HUES48 (cell line): ENCODE measurements at regions not wholly inside any gene's neighbourhood (a gene's known extent, or its start where the extent isn't known, plus 50 kb on each side); places are given as distances from the start of the nearest gene placed in this dataset.
A peak's percentile ranks its signal among the peaks of the same experiment; 100 is the strongest.

Experiments
- H3K27ac ChIP-seq: one replicate; pipeline ENCODE4 v1.7.0; 2013; ENCODE audit warnings: low read depth, low read length, inconsistent platforms
- H3K27me3 ChIP-seq: 2 replicates; pipeline ENCODE4 v1.6.1; 2013; ENCODE audit warnings: mild to moderate bottlenecking, low read length; ENCODE audit not compliant: control insufficient read depth, insufficient read depth
- H3K36me3 ChIP-seq: 2 replicates; pipeline ENCODE4 v1.6.1; 2013; ENCODE audit warnings: low read length; ENCODE audit not compliant: control insufficient read depth, insufficient read depth
- H3K4me1 ChIP-seq: 2 replicates; pipeline ENCODE4 v1.6.1; 2013; ENCODE audit warnings: mild to moderate bottlenecking, low read length; ENCODE audit not compliant: control insufficient read depth, insufficient read depth
- H3K4me3 ChIP-seq: 2 replicates; pipeline ENCODE4 v1.5.1; 2013; ENCODE audit warnings: mild to moderate bottlenecking, low read depth, low read length
- H3K9ac ChIP-seq: 2 replicates; pipeline ENCODE4 v1.6.1; 2013; ENCODE audit warnings: mild to moderate bottlenecking, low read depth, low read length, moderate library complexity
- H3K9me3 ChIP-seq: 2 replicates; pipeline ENCODE4 v1.6.1; 2013; ENCODE audit warnings: low read length; ENCODE audit not compliant: control insufficient read depth, insufficient read depth

DNA sequence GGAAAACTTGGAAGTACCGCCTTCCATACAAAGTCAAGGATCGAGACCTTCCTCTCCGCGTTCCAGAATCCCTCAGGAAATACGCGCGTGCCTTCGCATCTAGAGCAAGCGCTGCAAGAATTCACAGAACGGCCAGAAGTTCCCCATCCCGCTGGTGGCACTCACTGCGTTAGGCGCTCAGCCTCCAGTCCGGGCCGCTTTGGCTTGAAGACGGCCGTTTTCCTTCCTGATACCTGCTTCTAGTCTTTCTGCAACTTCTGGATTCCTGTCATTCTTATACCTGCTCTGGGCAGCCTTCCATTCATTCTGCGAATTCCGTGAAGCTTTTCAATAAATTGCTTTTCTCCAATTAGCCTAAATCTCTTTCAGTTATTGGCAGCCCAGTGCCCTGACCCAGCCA is 896.4 kb downstream of the TRIML1 start:
- no peaks in the 10 kb centered on the region for H3K36me3 ChIP-seq
- H3K27me3 ChIP-seq: no peaks in the 10 kb centered on the region
- no peaks in the 10 kb centered on the region for H3K4me1 ChIP-seq
- no peak overlapping the region for H3K9ac ChIP-seq
- no peaks in the 10 kb centered on the region for H3K9me3 ChIP-seq
- H3K27ac ChIP-seq: no peak overlapping the region
- no peak overlapping the region for H3K4me3 ChIP-seq

DNA sequence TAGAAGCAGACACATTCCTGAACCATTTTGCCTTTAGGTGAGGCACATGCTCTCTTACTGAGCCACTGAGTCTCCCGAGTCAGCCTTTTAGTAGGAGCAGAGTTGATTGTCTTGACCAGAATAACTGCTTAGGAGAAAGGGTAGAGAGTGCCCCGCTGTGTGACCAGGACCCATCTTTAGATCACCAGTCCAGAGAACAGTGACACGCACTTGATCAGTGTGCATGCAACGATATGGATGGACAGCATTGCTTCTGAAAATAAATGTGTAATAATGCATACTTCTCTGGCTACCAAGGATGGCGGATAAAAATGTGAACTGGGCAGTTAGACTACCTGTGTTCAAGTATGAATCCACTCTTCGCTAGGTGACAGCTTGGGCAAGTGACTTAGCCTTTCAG is 897.7 kb downstream of the TRIML1 start:
- Histone ChIP-seq H3K36me3 (no peaks in the 10 kb centered on the region), H3K4me3 (no peak overlapping the region), H3K27ac (no peak overlapping the region), H3K27me3 (no peaks in the 10 kb centered on the region), H3K4me1 (no peaks in the 10 kb centered on the region), H3K9me3 (no peaks in the 10 kb centered on the region), H3K9ac (no peak overlapping the region)

DNA sequence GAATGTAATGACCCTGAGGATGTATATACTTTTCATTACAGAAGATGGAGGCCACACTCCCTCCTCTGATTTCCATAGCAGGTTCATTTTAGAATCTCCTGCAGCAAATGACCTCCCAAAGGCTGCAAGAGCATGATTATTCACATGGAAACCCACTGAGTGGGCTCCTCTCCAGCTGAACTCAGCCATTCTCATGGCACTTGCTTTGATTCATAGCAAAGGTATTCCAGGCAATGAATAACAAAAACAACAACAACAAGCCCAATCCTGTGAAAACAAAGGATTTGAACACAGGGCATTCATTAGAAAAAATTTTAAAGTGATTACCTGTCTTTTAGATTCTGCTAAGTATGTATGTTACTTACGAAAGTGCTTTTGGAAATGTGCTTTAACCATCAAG is 894.0 kb upstream of the FRG1 start:
- Histone ChIP-seq H3K4me3 (peak overlapping the region; percentile 29; the same call in 1 of the 2 replicates), H3K27ac (peak overlapping the region; percentile 96), H3K9ac (peak overlapping the region; percentile 47; the same call in 1 of the 2 replicates)

DNA sequence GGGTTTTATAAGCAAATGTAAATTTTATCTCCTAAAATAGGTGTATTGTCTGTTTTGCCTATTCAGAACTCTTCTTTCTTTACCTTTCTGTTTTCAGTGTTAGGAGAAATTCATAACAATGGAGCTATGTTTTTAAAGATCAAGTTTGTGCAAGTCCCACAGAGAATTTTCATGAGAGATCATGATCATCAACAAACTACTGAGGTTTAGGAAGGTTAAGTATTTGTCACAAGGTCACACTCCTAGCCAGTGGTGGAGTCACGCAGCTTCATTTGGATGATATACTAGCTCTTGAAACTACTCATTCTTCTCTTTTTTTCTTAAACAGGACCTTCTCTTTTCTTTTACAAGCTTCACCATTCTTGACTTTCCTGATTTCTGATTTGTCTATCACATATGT is 892.6 kb upstream of the FRG1 start:
- peak overlapping the region; percentile 96 for H3K27ac ChIP-seq
- H3K9me3 ChIP-seq: no peaks in the 10 kb centered on the region
- no peaks in the 10 kb centered on the region for H3K36me3 ChIP-seq
- no peak overlapping the region; the same call in 1 of the 2 replicates for H3K9ac ChIP-seq
- peaks cover 59% of the 10 kb centered on the region for H3K4me1 ChIP-seq
- no peaks in the 10 kb centered on the region for H3K27me3 ChIP-seq
- H3K4me3 ChIP-seq: no peak overlapping the region

More for the DNA sequence above, 894.0 kb upstream of the FRG1 start:
- no peaks in the 10 kb centered on the region for H3K9me3 ChIP-seq
- H3K27me3 ChIP-seq: no peaks in the 10 kb centered on the region
- H3K4me1 ChIP-seq: peaks cover 59% of the 10 kb centered on the region
- no peaks in the 10 kb centered on the region for H3K36me3 ChIP-seq

DNA sequence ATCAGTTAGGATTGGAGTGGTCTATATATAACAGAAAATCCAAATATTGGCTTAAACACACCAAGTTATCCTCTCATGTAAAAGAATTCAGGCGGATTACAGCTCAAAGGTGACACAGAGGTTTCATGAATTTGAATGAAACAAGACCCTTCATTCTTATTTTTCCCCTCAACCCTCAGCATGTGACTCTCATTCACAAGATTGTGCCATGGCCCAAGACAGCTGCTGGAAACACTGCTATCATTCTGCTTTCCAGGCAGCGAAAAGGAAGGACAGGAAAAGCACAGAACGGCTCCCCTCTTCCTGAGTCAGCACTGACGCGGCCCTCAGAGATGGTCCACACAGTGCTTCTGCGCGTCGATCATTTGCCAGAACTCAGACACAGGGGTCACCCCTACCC is 891.0 kb upstream of the FRG1 start:
- Histone ChIP-seq H3K4me3 (no peak overlapping the region), H3K4me1 (peaks cover 55% of the 10 kb centered on the region), H3K9me3 (no peaks in the 10 kb centered on the region), H3K36me3 (no peaks in the 10 kb centered on the region), H3K9ac (no peak overlapping the region), H3K27me3 (no peaks in the 10 kb centered on the region), H3K27ac (peak overlapping the region; percentile 21)

DNA sequence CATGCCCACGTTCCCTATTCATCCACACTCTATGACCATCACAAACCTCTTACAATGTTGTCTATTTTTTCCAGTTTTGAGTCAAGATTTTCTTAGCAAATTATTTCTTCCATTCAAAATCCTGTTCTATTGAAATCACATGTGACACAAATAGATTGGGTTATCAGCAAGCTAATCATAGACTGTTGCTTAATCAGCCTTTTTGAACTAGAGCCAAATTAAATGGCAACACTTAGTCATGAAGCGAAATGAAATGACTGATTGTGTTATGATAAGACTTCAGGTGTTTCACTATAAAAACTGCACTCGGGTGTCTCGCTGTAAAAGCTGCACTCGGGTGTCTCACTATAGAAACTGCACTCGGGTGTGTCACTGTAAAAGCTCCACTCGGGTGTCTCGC is 890.0 kb upstream of the FRG1 start:
- no peaks in the 10 kb centered on the region for H3K27me3 ChIP-seq
- H3K36me3 ChIP-seq: no peaks in the 10 kb centered on the region
- no peak overlapping the region for H3K4me3 ChIP-seq
- H3K9me3 ChIP-seq: no peaks in the 10 kb centered on the region
- no peak overlapping the region for H3K27ac ChIP-seq
- peaks cover 48% of the 10 kb centered on the region for H3K4me1 ChIP-seq
- H3K9ac ChIP-seq: no peak overlapping the region

DNA sequence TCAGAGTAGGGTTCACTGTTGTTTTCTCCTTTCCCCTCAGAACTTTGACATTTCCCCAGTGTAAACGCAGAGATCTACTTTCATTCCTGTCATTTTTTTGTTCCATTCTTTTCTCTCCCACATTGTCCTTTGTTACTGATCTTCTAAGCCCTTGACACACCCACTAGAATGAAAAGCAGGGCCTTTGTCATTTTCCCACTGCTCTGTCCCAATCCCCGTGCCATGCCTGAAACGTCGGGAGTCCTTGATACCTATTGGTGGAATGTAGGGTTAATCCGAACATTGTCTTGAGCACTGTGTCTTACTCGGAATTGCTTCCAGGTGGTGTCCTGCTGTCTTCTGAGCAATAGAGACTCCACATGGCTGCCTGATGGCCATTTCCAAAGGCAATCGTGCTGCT is 887.1 kb upstream of the FRG1 start:
- Histone ChIP-seq H3K9me3 (no peaks in the 10 kb centered on the region), H3K4me3 (no peak overlapping the region), H3K4me1 (peaks cover 21% of the 10 kb centered on the region), H3K27ac (no peak overlapping the region), H3K36me3 (no peaks in the 10 kb centered on the region), H3K27me3 (no peaks in the 10 kb centered on the region), H3K9ac (no peak overlapping the region)

DNA sequence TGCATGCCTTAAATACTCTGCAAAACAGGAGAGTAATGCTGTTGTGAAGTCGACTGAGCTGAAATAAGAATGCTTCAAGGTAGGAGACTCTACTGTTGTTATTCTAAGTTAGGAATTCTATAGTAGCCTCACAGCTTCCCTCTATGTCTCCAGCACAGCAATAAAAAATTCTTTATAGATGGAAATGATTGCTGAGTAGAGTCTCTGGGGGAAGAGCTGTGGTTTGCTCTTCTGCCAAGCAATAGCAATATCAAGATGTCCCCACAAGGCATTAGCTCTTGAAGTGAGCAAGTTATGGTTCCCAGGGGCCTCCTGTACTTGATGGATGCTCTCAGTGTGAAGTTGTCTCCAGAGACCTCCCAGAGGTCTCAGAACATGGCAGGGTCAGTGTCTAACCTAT is 880.6 kb upstream of the FRG1 start:
- peaks cover 4% of the 10 kb centered on the region; the same call in 1 of the 2 replicates for H3K9me3 ChIP-seq
- peaks cover 31% of the 10 kb centered on the region for H3K4me1 ChIP-seq
- H3K36me3 ChIP-seq: no peaks in the 10 kb centered on the region
- H3K27me3 ChIP-seq: no peaks in the 10 kb centered on the region
- H3K9ac ChIP-seq: no peak overlapping the region
- H3K27ac ChIP-seq: peak overlapping the region; percentile 73
- H3K4me3 ChIP-seq: no peak overlapping the region

DNA sequence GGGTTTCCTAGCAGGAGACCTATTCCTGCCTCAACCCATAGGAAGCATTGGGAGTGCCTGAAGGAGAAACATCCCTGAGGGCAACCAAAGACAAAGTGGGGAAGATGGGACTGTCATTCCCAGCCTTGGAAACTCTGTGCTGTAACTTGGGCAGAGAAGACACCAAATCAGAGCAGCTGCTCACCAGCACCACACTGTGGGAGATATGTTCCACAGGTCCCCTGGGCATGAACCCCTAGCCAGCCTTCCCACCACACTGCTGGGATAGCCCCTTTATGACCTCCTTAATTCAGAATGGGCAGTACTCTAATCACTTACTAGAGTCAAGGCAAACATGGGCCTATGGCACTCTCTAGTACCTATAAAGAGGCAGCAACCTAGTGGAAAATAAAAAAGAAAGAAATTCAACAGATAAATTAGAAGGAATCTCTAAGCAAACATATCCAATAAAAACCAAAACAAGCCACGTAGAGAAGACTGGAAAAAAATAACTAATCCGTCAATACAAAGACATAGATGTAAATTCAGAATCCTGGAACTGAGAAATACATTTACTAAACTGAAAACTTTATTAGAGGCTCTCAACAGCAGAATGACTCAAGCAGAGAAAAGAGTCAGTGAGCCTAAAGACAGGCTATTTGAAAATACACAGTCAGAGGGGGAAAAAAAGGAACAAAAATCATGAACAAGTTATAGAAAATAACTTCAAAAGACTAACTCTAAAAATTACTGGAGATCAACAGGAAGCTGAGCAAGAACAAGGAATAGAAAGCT is 878.4 kb upstream of the FRG1 start:
- Histone ChIP-seq H3K27me3 (no peaks in the 10 kb centered on the region), H3K4me1 (peaks cover 31% of the 10 kb centered on the region), H3K9ac (no peak overlapping the region), H3K27ac (no peak overlapping the region), H3K4me3 (no peak overlapping the region), H3K36me3 (no peaks in the 10 kb centered on the region), H3K9me3 (peaks cover 4% of the 10 kb centered on the region; the same call in 1 of the 2 replicates)

DNA sequence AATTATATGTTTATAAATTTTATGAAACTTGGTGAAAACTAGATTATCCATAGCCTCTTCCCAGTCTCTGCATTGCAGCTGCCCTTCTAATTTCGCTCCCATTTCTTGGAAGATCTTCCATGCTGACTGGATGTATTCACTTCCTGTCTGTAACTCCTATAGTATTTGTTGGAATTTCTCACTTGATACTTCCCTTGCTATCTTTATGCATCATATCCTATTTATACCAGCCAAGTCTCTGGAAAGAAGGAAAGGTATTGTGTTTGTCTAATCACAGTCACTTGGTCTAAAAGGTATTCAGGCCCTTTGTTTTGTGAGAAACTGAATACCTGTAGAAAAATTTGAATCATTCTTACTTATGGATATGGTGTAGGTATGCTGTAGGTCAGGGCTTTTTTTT is 870.9 kb upstream of the FRG1 start:
- H3K36me3 ChIP-seq: no peaks in the 10 kb centered on the region
- no peak overlapping the region for H3K4me3 ChIP-seq
- no peaks in the 10 kb centered on the region for H3K27me3 ChIP-seq
- no peaks in the 10 kb centered on the region for H3K9me3 ChIP-seq
- H3K9ac ChIP-seq: no peak overlapping the region
- no peaks in the 10 kb centered on the region; the same call in 1 of the 2 replicates for H3K4me1 ChIP-seq
- no peak overlapping the region for H3K27ac ChIP-seq

DNA sequence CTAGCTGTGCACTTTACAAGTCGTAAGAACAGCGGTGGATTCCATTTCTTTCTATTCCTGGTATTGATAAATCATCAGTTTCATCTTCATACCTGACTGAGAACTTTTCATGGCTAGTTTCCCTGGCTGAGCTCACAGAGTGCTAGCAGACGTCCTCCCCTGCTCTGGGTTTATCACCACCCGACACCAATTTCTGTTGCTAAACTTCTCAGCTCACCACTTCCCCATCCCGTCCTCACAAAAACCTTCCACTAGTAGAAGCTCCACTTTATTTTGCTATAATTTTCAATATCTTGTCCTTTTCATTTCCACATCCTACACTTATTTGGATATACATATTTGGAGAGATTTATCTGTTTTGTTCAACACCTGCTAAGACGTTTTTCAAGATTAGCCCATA is 869.4 kb upstream of the FRG1 start:
- no peak overlapping the region for H3K27ac ChIP-seq
- H3K27me3 ChIP-seq: no peaks in the 10 kb centered on the region

More for the DNA sequence above, 869.4 kb upstream of the FRG1 start:
- H3K36me3 ChIP-seq: no peaks in the 10 kb centered on the region
- H3K4me3 ChIP-seq: no peak overlapping the region
- no peaks in the 10 kb centered on the region; the same call in 1 of the 2 replicates for H3K4me1 ChIP-seq
- H3K9me3 ChIP-seq: no peaks in the 10 kb centered on the region
- no peak overlapping the region for H3K9ac ChIP-seq
